ENCODE measurements at regions not wholly inside any gene's neighbourhood (a gene's known extent, or its start where the extent isn't known, plus 50 kb on each side); places are given as distances from the start of the nearest gene placed in this dataset.
A peak's percentile ranks its signal among the peaks of the same experiment; 100 is the strongest.

DNA sequence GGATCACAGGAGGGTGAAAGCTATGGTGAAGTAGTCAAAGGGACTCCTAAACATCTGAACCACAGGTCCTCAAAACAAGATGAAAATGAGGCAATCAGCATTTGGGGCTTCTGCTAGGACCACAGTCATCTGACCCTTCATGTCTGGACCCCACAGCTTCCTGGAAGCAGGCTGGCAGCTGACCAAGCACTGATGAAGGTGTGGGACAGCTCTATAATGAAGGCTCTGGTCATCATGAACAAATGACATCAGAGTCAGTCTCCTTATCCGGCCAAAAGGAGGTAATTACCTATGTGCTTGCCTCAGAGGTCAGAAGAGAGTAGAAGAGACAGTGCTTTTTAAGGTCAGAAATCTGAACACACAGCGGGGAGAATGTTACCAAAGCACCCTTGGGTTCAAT is 101.2 kb upstream of the GNAO1 start:
- DNase-seq (ENCODE audit: low read depth), result no peak

DNA sequence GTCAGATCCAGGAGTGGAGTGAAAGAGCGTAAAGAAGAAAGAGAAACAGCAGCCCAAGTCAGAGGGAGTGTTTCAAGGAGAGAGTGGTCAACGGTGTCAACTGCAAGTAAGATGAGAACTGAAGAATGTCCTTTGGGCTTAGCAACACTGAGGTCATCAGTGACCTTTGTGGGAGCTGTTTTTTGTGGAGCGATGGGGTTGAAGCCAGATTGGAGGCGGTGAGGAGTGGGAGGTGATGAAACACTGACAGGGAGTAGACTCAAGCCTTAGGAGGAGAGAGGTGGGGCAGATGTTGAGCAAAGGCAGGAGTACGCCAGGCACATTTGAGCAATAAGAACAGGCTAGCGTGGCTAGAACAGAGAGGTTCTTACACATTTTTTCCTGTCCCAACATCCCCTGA is 103.7 kb upstream of the GNAO1 start:
- no peak for DNase-seq (ENCODE audit: low read depth)

DNA sequence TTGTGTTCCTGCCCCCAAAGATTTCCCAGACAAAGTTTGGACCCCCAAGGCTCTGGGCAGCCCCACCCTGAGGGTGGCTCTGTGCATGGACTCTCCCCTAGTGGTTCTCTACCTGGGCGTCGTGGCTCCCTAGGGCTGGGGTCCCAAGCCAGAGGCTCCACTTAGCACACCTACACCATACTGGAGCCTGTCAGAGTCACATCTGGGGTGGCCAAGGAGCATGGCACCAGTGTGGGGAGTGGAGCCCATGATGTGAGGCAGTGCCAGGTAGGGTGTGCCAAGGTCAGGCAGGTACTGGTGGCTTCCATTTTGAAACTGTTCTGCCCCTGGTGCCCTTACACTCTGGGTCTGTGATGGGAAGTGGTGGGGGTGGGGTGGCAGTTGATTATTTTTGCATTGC is 109.9 kb upstream of the GNAO1 start:
- DNase-seq (ENCODE audit: low read depth), result no peak

DNA sequence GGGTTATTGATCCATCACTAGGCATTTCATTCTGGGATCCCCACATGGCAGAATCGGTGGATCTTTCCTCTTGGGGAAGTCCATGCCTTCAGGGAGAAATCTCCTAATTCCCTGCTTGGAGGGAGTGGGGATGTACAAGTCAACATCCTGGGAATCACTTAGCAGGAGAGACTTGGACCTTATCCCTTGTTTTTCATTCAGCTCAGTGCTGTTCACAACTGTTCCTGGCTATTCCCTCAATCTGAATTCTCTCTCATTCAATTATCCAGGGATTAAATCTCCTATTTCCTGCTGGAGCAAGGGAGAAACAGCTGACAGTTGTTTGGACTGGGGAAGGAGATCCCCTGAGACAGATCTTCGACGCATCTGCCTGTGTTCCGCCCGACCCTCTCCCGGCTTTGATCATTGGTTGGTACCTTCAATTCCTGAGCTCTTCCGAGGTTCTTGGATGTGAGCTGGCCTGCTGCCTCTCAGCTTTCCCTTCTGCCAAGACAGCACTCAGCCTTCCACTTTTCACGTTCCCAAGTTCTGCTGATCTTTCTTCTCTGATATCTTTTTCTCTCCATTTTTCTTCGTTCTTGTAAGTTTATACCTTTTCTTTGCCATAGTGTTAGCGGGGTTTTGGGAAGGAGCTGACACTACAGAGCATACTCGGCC is 115.4 kb upstream of the GNAO1 start:
- DNase-seq (ENCODE audit: low read depth), result no peak

DNA sequence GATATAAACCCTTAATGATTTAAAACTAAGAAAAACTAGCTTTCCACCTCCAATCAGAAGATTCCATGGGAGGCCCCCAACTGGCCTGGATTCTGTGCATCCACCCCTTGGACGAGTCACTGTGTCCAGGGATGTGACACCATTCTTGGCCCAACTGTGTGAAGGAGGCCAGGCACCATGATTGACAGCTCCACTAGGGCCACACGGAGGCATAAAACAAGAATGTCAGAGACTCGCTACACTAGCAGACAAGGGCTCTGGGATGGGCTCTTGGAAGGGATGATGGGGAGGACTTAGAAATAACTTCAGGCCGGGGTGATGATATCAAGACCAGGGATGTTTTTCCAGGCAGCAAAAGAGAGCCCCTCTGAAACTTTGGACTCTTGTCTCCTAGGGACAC is 117.8 kb upstream of the GNAO1 start:
- no peak for DNase-seq (ENCODE audit: low read depth)

DNA sequence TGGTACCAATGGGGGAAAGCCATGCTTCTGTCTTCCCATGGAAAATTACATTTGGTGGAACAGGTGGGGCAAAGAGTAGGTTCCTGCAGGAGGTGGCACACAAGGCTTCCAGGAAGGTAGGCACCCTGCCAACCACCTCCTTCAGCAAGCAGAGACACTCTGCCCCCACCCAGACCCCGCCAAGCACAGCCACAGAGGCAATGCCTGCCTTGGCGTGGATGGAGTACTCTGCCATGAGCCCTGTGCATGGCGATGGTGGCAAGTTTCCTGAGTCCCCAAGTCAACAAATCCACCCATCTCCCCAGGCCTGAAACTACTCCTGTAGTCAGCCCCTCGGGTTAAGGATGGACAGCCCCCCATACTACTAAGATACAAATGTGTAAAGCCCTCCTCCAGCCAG is 119.2 kb upstream of the GNAO1 start:
- no peak for DNase-seq (ENCODE audit: low read depth)

DNA sequence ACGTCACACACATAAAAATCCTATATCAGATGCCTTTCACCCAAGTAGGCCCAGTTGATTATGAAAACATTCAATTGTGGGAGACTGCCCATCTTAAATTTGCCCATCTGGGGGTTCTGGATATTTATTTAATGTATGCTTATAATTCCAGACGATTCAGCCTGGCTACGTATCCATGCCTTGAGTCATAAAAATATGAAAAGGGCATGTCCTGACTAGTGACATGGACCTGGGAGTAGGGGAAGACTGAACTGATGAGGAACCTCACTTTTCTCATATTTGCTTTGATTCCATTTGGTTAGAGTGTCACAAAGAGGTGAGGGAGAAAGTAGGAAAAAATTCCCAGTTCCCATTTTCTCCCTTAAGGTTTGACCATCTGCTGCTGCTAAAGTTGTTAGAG is 122.5 kb upstream of the GNAO1 start:
- DNase-seq (ENCODE audit: low read depth), result no peak

DNA sequence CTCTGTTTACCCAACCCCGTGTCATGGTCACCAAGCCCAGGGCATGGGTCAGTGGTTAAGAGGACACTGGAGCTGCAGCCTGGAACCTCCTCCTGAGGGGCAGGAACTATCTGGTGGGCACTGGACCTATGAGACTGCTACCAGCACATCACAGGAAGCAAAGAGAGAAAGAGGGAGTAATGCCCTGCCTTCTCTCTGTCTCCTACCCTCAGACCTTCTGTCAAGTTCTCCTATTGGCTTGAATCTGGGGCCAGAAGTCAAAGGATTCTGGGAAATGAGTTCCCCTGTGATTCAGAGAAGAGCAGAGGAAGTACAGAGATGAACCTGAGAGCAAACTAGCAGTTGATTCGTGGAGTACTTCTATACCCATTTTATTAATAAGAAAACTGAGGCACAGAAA is 123.0 kb upstream of the GNAO1 start:
- no peak for DNase-seq (ENCODE audit: low read depth)

DNA sequence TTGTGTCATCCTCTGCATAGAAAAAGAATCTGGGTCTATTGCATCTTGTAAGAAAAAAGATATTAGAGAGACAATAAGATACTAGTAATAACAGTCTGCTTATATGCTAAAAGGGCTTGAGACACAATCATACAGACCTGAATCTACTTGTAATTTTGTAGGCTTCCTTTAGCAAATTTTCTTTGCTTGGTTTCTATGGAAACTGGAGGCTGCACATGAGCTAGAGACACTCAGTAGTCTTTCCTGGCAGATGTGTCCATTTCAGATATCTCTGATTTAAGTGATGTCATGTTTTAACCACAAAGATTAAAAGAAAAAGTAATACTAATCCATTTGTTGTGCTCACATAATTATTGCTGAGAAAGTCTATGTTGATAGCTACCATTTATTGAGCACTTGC is 123.9 kb upstream of the GNAO1 start:
- no peak for DNase-seq (ENCODE audit: low read depth)

DNA sequence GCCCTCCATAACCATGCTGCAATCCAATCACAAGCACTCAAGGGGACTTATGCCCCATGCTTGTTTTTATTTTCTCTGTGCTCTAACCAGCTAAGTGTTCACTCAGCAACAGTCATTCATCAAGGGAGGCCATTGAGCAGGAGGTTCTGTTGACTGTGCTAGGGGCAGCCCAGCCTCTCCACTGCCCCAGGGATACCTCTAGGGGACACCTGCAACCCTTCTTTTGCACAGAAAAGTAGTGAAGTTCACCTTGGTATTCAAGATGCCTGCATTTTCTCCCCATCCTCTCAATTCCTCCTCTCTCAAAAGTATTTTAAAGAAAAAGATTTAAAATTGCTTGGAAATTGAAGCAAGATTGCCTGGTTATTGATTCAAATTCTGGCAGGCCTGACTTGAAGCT is 124.7 kb upstream of the GNAO1 start:
- DNase-seq (ENCODE audit: low read depth), result no peak

DNA sequence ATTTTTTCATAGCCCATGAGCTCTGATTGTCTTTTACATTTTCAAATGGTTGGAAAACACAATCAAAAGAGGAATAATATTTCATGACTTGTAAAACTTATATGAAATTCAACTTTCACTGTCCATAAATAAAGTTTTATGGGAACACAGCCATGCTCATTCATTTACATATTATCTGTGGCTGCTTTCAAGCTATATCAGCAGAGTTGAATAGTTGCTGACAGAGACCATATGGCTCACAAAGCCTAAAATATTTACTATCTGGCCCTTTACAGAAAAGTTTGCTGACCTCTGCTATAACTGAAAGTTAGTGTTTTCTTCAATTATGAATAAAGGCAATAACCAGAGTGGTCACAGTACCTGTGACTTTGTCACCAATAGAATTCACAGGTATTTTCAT is 128.2 kb upstream of the GNAO1 start:
- no peak for DNase-seq (ENCODE audit: low read depth)

DNA sequence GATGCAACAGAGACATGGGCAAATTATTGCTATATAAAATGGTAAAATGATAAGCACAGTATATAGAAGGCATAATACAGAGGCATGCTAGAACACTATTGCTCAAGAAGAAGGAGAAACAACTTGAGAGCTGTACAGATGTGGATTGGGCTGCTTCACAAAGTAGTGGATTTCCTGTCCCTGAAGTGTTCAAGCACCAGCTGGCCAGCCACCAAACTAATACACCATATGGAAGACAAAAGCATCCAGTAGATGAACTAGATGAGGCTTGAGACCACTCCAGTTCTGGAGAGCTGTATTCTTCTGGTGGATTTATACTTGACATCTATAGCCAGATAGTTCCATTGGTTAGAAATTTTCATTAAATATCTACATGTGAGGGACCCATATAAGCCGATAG is 134.1 kb upstream of the GNAO1 start:
- DNase-seq (ENCODE audit: low read depth), result no peak

DNA sequence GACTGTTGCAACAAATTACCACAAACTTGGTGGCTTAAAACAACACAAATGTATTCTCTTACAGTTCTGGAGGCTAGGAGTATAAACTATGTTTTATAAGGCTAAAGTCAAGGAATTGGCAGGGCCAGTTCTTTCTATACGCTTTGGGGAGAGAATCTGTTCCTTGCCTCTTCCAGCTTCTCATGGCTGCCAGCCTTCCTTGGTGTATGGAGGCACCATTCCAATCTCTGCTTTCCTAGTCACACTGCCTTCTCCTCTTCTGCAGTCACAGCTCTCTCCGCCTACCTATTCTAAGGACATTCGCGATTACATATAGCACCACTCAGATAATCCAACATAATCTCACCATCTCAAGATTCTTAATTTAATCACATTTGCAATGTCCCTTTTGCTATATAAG is 140.4 kb upstream of the GNAO1 start:
- DNase-seq (ENCODE audit: low read depth), result no peak

DNA sequence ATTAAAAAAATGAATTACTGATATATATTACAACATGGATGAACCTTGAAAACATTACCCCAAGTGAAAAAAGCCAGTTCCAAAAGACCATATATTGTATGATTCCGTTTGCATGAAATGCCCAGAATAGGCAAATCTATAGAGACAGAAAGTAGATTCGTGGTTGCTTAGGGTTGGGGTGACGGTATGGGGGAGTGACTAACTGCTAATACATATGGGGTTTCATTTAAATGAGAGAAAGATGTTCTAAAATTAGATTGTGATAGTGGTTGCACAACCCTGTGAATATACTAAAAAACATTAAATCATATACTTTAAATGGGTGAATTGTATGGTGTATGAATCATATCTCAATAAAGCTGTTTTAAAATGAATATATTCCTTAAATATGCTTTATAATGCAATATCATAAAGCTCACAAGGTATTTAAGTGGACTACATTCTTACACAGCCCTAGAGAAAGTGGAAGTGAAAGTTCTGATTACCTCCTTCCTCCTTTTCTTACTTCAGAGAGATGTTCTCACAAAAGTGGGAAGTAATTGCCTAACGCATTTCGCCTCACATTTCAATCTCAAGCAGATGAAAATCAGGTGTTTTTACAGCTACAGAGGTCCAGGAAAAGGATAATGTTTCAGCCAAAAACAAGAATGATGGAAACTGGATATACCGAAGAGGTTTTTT is 142.7 kb upstream of the GNAO1 start:
- DNase-seq (ENCODE audit: low read depth), result no peak

DNA sequence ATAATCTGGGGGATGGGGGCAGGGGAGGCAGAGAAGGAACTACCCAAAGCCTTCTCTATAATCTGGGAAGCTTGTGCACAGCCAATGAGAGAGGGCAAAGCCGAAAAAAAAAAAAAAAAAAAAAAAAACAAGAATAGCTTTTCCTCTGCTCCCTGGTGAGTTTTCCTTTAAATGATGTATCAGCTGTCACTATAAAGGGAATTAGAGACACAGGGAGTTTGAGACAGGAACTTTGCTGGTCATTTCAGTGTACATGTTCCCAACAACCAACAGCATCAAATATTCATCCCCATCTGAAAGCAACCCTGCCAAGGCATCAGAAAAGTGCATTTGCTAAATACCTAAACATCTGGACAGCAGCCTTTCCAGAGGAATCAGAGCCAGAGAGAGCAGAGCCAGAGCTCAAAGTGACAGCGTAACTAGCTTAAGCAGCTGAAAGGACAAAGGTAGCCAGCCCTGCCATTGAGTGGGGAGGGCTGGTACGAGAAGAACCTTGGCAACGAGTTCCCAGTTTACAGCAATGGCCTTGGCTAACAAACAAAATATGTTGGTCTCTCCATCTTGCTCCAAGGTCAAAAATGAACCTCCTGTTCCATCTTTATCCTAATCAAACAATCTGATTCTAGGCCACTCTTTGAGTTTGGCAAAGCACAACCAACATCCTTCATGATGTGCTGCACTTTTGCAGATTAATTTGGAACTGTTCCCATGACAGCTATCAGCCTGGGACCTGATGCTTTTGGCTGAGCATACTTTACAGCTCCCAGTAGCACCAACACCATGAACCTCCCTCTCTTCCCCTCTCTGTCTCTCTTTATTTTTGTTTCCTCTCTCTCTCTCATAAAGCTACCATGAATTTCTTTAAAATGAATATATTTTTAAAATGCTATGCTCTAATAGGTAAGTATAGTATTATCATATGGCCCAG is 143.7 kb upstream of the GNAO1 start:
- no peak for DNase-seq (ENCODE audit: low read depth)

DNA sequence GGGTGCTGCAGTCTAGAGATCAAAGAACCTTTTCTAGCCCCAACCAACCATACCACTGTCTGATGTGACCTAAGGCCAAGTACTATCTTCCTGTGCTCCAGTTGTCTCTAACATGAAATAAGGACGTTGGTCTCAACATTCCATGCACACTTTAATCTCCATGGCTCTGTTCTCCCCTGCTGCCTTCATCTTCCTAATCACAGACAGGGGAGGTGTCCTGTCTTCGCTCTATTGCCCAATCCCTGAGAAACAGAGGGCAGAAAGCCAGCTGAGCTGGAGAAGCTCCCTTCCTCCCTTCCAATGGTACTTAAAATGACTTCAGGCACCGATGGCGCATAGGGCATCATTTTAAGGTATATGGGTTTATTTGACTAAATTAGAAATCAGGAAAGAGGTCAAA is 148.9 kb upstream of the GNAO1 start:
- DNase-seq (ENCODE audit: low read depth), result no peak

DNA sequence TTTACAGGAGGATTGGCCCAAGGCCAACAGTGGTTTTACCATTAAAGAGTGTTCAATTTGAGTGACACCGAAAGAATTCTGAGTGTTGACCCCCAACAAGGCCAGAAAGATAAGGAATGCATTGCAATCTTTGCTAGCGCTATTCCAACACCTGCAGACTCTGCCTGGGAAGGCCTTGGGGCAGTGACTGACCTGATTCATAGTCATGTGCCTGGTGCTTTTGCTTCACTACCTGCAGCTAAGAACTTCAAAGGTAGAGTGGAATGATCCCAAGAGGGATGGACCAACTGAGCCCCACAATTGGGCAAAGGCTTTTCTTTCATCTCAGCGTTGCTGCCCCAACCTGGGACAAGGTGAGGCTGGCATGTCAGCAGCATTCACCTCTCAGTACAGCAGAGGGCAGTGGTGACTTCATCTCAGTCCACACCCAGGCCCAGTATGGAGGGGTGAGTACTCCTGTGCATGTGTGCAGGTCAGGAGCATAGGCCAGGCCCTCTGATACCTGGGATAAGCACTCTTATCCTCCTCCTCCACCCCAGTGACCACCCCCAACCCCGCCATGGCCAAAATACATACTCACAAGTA is 149.6 kb upstream of the GNAO1 start:
- peak; percentile 0 for DNase-seq (ENCODE audit: low read depth)

DNA sequence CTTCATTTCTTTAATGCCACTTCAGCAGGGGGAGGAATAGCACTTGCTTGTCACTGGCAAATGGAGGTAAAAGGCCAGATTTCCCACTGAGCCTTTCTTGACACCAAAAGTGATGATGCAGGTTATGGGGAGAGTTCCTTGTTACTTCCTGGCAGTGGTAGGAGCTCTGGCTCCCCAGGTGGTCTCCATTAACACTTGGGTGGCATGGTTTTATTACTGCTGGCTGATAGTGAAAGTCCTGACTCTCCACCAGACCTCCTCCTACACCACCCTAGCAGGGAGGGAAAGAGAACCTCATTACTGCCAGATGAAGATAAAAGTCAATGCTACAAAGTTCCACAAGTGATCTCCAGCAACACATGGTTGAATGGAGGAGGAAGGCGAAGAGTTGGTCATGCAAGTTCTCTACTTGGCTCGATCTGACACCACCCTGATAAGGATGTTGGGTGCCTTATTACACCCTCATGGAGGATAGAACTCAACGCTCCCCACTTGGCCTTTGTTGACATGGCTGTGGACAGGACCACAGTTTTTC is 152.7 kb upstream of the GNAO1 start:
- DNase-seq (ENCODE audit: low read depth), result no peak

DNA sequence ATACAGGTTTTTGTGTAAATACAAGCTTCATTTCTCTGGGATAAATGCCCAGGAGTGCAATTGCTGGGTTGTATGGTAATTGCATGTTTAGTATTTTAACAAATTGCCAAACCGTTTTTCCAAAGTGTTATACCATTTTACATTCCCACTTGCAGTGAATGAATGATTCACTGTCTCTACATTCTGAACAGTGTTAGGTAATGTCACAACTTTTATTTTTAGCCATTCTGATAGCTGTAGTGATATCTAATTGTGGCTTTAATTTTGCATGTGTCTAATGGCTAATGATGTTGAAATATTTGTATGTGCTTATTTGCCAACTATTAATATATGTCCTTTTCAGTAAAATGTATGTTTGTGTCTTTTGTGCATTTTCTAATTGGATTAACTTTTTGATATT is 156.9 kb upstream of the CES5A start:
- no peak for DNase-seq (ENCODE audit: low read depth)

DNA sequence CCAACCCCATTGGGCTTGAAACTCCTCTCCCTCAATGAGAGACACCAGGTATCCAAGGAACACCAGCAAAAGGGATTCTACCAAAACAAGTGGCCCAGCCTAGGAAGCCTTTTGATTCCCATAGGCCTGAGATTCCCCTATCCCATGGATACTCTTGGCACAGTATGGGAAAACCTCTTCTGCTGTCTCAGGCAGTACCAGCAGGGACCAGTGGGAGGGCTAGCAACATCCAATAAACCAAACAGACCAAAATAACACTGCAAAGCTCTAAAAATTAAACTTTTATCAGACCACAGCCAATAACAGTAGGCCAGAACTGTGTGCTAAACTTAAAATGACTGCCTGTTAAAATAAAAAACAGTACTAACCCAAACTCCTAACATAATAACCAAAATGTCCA is 153.9 kb upstream of the CES5A start:
- DNase-seq (ENCODE audit: low read depth), result no peak

DNA sequence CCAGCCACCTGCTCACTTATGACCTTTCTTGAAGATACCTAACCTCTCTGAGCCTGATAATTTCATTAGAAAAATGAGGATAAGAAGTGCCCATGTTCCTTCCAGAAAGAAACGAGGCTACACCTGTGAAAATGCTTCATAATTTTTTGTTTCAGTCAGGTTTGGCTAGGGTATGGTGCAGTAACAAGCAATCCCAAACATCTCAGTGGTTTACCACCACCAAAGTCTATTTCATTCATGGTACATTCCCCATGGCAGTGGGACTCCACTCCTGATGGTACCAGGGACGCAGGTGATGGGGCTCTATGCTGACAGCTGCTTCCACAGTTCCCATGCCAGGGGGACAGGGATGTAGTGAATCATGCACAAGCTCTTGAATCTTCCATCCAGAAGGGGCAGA is 147.6 kb upstream of the CES5A start:
- no peak for DNase-seq (ENCODE audit: low read depth)

DNA sequence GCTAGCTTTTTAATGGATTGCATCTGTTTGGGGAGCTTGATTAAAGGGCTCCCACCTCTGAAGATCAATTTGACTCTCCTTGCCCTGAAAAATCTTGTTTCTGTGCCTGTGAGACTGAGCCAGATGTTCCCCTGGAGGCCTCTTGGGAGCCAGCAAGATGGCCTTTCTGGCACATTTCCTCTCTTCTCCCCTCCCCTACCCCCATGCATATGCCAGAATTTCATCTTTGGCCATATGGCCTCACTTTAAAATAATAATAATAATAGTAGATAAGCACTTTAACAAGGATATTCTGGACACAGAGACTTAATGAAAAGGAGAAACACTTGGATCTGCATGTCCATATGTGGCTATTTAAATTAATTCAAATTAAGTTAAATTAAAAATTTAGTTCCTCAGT is 144.1 kb upstream of the CES5A start:
- no peak for DNase-seq (ENCODE audit: low read depth)
